ENCODE measurements at regions not wholly inside any gene's neighbourhood (a gene's known extent, or its start where the extent isn't known, plus 50 kb on each side); places are given as distances from the start of the nearest gene placed in this dataset.

DNA sequence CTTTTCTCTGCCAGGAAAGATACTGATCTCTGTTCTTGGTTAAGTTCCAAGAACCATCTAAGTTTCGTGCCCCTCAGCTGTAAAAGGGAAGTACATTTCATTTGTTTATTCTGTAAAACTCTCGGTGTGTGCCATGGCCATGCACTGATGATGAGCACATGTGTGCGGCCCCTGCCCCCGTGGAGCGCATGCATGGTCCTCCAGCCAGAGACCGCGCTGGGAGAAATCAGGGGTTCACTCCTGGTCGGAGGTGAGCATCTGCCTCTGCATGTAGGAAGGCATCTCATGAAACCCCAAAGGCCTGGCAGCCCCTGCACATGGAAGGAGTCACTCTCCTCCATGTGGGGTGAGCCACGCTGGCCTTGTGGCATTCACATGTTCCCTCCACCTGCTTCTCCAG, 102.5 kb upstream of the RTL1 start:
- ChIA-PET POLR2A (no interaction called here), CTCF (no interaction called here)
- 76% methylated on average over 7 of the region's 9 CpGs for WGBS (ENCODE audit: low lambda C conversion rate)
- Histone ChIP-seq H3K79me2 (ENCODE audit: insufficient read depth) (no peaks in the 10 kb centered on the region), H3F3A (replicated peaks; ENCODE audit: insufficient read depth) (no peaks in the 10 kb centered on the region), H2AFZ (ENCODE audit: low read depth) (no peak overlapping the region), H3K27me3 (ENCODE audit: insufficient read depth) (no peaks in the 10 kb centered on the region), H3K27ac (ENCODE audit: low read depth in 2 of 2, low read length in 1 of 2) (peak overlapping the region in 1 of 2 experiments; percentile 76; a peak in 1 of 4 replicates), H3K4me2 (no peak overlapping the region), H3K9me2 (no peaks in the 10 kb centered on the region), H3K36me3 (replicated peaks in 1 of 2; ENCODE audit: control insufficient read depth in 1 of 2, insufficient read depth in 2 of 2, low read length in 1 of 2) (no peaks in the 10 kb centered on the region), H4K20me1 (ENCODE audit: insufficient read depth) (no peaks in the 10 kb centered on the region), H3K9ac (no peak overlapping the region), H3K4me1 (ENCODE audit: control insufficient read depth in 1 of 2, insufficient read depth in 2 of 2, low read depth in 1 of 2, low read length in 1 of 2) (peaks cover 0 to 46% of the 10 kb centered on the region in 2 experiments; a peak in 2 of 4 replicates), H3K9me3 (no peaks in the 10 kb centered on the region), H3K4me3 (ENCODE audit: low read depth in 2 of 2, low read length in 1 of 2) (no peak overlapping the region)
- no peak for TF ChIP-seq JUND (IDR thresholded peaks at IDR 0.05)
- no peak for TF ChIP-seq POLR2AphosphoS5 (IDR thresholded peaks at IDR 0.05; ENCODE audit: low read depth, low read length)
- no peak for TF ChIP-seq TCF12 (IDR thresholded peaks at IDR 0.05)
- no peak for TF ChIP-seq NRF1 (IDR thresholded peaks at IDR 0.05; ENCODE audit: low read depth, low read length)
- TF ChIP-seq GABPA (IDR thresholded peaks at IDR 0.05; ENCODE audit: low read depth), result no peak
- no peak for TF ChIP-seq MXI1 (IDR thresholded peaks at IDR 0.05; ENCODE audit: low read depth, low read length)
- TF ChIP-seq NFIC (IDR thresholded peaks at IDR 0.05; ENCODE audit: borderline replicate concordance), result no peak
- no peak for TF ChIP-seq FOSL2 (IDR thresholded peaks at IDR 0.05; ENCODE audit: borderline replicate concordance, low read depth)
- no peak for TF ChIP-seq SMC3 (IDR thresholded peaks at IDR 0.05; ENCODE audit: low read depth, low read length)
- no peak for TF ChIP-seq TEAD4 (IDR thresholded peaks at IDR 0.05; ENCODE audit: borderline replicate concordance, insufficient read depth)
- no peak for TF ChIP-seq YY1 (IDR thresholded peaks at IDR 0.05; ENCODE audit: low read depth)
- TF ChIP-seq MEF2A (IDR thresholded peaks at IDR 0.05; ENCODE audit: borderline replicate concordance, low read depth), result no peak
- TF ChIP-seq CHD2 (IDR thresholded peaks at IDR 0.05; ENCODE audit: low read length, partially characterized antibody), result no peak
- no peak for DNase-seq

DNA sequence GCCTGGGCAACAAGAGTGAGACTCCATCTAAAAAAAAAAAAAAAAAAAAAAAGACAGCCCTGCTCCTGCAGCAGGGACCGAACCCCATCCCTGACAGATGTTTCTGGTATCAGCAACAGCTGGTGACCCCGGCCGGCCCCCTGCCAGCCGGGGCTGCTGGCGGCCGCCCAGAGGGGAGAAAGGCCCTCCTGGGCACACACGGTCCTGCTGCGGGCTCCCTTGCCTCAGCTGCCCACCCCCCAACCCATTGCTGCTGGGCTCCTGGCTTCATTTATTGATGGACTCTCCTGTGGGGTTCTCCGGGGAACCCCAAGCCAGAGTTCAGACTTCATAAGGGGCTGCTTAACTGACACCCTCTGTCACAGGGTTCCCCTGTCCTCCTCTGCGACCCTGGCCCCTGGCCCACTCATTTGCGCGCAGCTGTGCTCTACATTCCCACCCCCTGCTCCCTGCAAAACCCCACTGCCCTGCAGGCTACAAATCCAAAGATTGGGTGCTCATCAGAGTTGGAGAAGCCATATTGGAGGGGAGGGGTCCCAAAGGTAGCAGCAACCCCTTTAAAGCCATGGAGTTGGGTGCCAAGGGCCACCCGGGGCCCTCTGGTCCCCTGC, 103.6 kb upstream of the RTL1 start:
- H3K4me2 ChIP-seq, result no peak overlapping the region
- 73% methylated on average over 9 of the region's 13 CpGs for WGBS (ENCODE audit: low lambda C conversion rate)
- H3K27me3 ChIP-seq (ENCODE audit: insufficient read depth), result no peaks in the 10 kb centered on the region
- H3K79me2 ChIP-seq (ENCODE audit: insufficient read depth), result no peaks in the 10 kb centered on the region
- H3K27ac ChIP-seq (ENCODE audit: low read depth in 2 of 2, low read length in 1 of 2), result peak overlapping the region in 1 of 2 experiments; percentile 100; a peak in 1 of 4 replicates
- no peaks in the 10 kb centered on the region for H3F3A ChIP-seq (replicated peaks; ENCODE audit: insufficient read depth)
- CTCF ChIA-PET, result interaction anchor here (0.8 to 2.0 kb wide), 3 partner anchors 101 to 228 kb away, joined by 3 to 5 read pairs (median 4); no protein-coding TSS in a partner anchor
- no peaks in the 10 kb centered on the region for H3K9me3 ChIP-seq
- DNase-seq, result no peak
- no peak overlapping the region for H3K4me3 ChIP-seq (ENCODE audit: low read depth in 2 of 2, low read length in 1 of 2)
- POLR2A ChIA-PET, result interaction anchor here (2.1 kb wide), 1 partner anchor 124 kb away, joined by 9 read pairs; no protein-coding TSS in a partner anchor
- H3K4me1 ChIP-seq (ENCODE audit: control insufficient read depth in 1 of 2, insufficient read depth in 2 of 2, low read depth in 1 of 2, low read length in 1 of 2), result peaks cover 0 to 51% of the 10 kb centered on the region in 2 experiments; a peak in 2 of 4 replicates
- no peaks in the 10 kb centered on the region for H3K36me3 ChIP-seq (replicated peaks in 1 of 2; ENCODE audit: control insufficient read depth in 1 of 2, insufficient read depth in 2 of 2, low read length in 1 of 2)
- H4K20me1 ChIP-seq (ENCODE audit: insufficient read depth), result no peaks in the 10 kb centered on the region
- H2AFZ ChIP-seq (ENCODE audit: low read depth), result no peak overlapping the region
- no peaks in the 10 kb centered on the region for H3K9me2 ChIP-seq
- no peak overlapping the region for H3K9ac ChIP-seq
- TF ChIP-seq FOSL2 (IDR thresholded peaks at IDR 0.05; ENCODE audit: borderline replicate concordance, low read depth) (no peak), TEAD4 (IDR thresholded peaks at IDR 0.05; ENCODE audit: borderline replicate concordance, insufficient read depth) (no peak), FOXM1 (IDR thresholded peaks at IDR 0.05; ENCODE audit: low read depth) (no peak), NRF1 (IDR thresholded peaks at IDR 0.05; ENCODE audit: low read depth, low read length) (no peak), JUND (IDR thresholded peaks at IDR 0.05) (no peak), TCF12 (IDR thresholded peaks at IDR 0.05) (no peak), GABPA (IDR thresholded peaks at IDR 0.05; ENCODE audit: low read depth) (no peak), YY1 (IDR thresholded peaks at IDR 0.05; ENCODE audit: low read depth) (no peak), ELF1 (IDR thresholded peaks at IDR 0.05) (no peak), RFX5 (IDR thresholded peaks at IDR 0.05; ENCODE audit: low read length) (no peak), MXI1 (IDR thresholded peaks at IDR 0.05; ENCODE audit: low read depth, low read length) (no peak), RCOR1 (IDR thresholded peaks at IDR 0.05; ENCODE audit: low read length) (no peak)
- TF ChIP-seq, protein P1, sequence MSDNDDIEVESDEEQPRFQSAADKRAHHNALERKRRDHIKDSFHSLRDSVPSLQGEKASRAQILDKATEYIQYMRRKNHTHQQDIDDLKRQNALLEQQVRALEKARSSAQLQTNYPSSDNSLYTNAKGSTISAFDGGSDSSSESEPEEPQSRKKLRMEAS (IDR thresholded peaks at IDR 0.05; ENCODE audit: low read depth), result no peak
- TF ChIP-seq, protein P2, sequence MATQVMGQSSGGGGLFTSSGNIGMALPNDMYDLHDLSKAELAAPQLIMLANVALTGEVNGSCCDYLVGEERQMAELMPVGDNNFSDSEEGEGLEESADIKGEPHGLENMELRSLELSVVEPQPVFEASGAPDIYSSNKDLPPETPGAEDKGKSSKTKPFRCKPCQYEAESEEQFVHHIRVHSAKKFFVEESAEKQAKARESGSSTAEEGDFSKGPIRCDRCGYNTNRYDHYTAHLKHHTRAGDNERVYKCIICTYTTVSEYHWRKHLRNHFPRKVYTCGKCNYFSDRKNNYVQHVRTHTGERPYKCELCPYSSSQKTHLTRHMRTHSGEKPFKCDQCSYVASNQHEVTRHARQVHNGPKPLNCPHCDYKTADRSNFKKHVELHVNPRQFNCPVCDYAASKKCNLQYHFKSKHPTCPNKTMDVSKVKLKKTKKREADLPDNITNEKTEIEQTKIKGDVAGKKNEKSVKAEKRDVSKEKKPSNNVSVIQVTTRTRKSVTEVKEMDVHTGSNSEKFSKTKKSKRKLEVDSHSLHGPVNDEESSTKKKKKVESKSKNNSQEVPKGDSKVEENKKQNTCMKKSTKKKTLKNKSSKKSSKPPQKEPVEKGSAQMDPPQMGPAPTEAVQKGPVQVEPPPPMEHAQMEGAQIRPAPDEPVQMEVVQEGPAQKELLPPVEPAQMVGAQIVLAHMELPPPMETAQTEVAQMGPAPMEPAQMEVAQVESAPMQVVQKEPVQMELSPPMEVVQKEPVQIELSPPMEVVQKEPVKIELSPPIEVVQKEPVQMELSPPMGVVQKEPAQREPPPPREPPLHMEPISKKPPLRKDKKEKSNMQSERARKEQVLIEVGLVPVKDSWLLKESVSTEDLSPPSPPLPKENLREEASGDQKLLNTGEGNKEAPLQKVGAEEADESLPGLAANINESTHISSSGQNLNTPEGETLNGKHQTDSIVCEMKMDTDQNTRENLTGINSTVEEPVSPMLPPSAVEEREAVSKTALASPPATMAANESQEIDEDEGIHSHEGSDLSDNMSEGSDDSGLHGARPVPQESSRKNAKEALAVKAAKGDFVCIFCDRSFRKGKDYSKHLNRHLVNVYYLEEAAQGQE (IDR thresholded peaks at IDR 0.05; ENCODE audit: low read depth, low read length), result no peak
- TF ChIP-seq, protein P3, sequence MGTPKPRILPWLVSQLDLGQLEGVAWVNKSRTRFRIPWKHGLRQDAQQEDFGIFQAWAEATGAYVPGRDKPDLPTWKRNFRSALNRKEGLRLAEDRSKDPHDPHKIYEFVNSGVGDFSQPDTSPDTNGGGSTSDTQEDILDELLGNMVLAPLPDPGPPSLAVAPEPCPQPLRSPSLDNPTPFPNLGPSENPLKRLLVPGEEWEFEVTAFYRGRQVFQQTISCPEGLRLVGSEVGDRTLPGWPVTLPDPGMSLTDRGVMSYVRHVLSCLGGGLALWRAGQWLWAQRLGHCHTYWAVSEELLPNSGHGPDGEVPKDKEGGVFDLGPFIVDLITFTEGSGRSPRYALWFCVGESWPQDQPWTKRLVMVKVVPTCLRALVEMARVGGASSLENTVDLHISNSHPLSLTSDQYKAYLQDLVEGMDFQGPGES (IDR thresholded peaks at IDR 0.05; ENCODE audit: low read depth, low read length), result no peak
- TF ChIP-seq, protein P4, sequence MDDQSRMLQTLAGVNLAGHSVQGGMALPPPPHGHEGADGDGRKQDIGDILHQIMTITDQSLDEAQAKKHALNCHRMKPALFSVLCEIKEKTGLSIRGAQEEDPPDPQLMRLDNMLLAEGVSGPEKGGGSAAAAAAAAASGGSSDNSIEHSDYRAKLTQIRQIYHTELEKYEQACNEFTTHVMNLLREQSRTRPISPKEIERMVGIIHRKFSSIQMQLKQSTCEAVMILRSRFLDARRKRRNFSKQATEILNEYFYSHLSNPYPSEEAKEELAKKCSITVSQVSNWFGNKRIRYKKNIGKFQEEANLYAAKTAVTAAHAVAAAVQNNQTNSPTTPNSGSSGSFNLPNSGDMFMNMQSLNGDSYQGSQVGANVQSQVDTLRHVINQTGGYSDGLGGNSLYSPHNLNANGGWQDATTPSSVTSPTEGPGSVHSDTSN (IDR thresholded peaks at IDR 0.05), result no peak
- TF ChIP-seq, protein P5, sequence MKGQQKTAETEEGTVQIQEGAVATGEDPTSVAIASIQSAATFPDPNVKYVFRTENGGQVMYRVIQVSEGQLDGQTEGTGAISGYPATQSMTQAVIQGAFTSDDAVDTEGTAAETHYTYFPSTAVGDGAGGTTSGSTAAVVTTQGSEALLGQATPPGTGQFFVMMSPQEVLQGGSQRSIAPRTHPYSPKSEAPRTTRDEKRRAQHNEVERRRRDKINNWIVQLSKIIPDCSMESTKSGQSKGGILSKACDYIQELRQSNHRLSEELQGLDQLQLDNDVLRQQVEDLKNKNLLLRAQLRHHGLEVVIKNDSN (IDR thresholded peaks at IDR 0.05; ENCODE audit: borderline replicate concordance, low read depth), result no peak

All from SK-N-SH (cell line).